K562 (cell line): ENCODE measurements at regions not wholly inside any gene's neighbourhood (a gene's known extent, or its start where the extent isn't known, plus 50 kb on each side); places are given as distances from the start of the nearest gene placed in this dataset.
A peak's percentile ranks its signal among the peaks of the same experiment; 100 is the strongest.

ENCODE experiments used
- ATAC-seq: fragments of 200-7000 bp; cut with Tn5 transposase; 3 replicates; pipeline ENCODE4 v1.9.1; 2020; ENCODE audit warnings: moderate library complexity
- BruUV-seq: library from RNA; stranded (reverse); fragments of 400-500 nt; replicated peaks from 2 replicates; lab custom pipeline; 2021; lab: Mats Ljungman, UMichigan
- CTCF ChIA-PET: fragments of 300-600 bp; formaldehyde crosslinking; extraction: SDS; loops from one replicate; lab custom pipeline; 2021; ENCODE audit warnings: low intra/inter-chr PET ratio; lab: Yijun Ruan, JAX
- POLR2A ChIA-PET: fragments of 300-600, 350-650 bp; sonication (Branson Sonifier 250); formaldehyde crosslinking; extraction: SDS; loops from one replicate; lab custom pipeline; 2021; ENCODE audit warnings: antibody characterized with exemption, inconsistent platforms; lab: Yijun Ruan, JAX
- DNase-seq, 4 experiments: peaks; one replicate each; pipeline versions ENCODE4 v3.0.0 to v3.0.0-alpha.2; 2011 to 2018; ENCODE audit warnings: low spot score in 3 of 4, mixed read lengths in 3 of 4; ENCODE audit errors: extremely low read depth in 1 of 4
- FAIRE-seq: peaks from 2 replicates; lab custom pipeline; 2011; peaks lifted over from hg19 to GRCh38; lab: Jason Lieb, UNC
- H2AFZ ChIP-seq: 2 replicates; pipeline ENCODE4 v1.6.0; 2011; ENCODE audit warnings: low read depth, low read length, control low read depth, inconsistent platforms
- H3K27ac ChIP-seq: fragments of 200-600 bp; 3 replicates; pipeline ENCODE4 v1.8.0; 2011; ENCODE audit warnings: low read depth, mild to moderate bottlenecking, control low read depth, inconsistent platforms, low read length, moderate library complexity, mixed read lengths; ENCODE audit errors: extremely low read depth
- H3K27me3 ChIP-seq, 2 experiments: fragments of 300-600 bp in 1 of 2; 2 replicates in 1 of 2; 3 replicates in 1 of 2; pipeline versions ENCODE4 v1.6.0 to v1.8.0; 2011; ENCODE audit warnings: inconsistent platforms in 2 of 2, low read length in 2 of 2, mild to moderate bottlenecking in 1 of 2, mixed read lengths in 1 of 2, moderate library complexity in 1 of 2; ENCODE audit not compliant: control insufficient read depth in 2 of 2, insufficient read depth in 2 of 2
- H3K36me3 ChIP-seq: fragments of 300-600 bp; 3 replicates; pipeline ENCODE4 v1.8.0; 2011; ENCODE audit warnings: mild to moderate bottlenecking, low read length, inconsistent platforms; ENCODE audit not compliant: control insufficient read depth, insufficient read depth
- H3K4me1 ChIP-seq, 2 experiments: fragments of 200-600 bp in 1 of 2; replicated peaks in 1 of 2; 2 replicates in 1 of 2; 3 replicates in 1 of 2; pipeline versions ENCODE4 v1.5.1 to v1.8.0; 2011; ENCODE audit warnings: inconsistent platforms in 2 of 2, low read length in 2 of 2, mild to moderate bottlenecking in 1 of 2, mixed read lengths in 1 of 2, moderate library complexity in 1 of 2; ENCODE audit not compliant: control insufficient read depth in 2 of 2, insufficient read depth in 2 of 2
- H3K4me2 ChIP-seq: 2 replicates; pipeline ENCODE4 v1.6.1; 2011; ENCODE audit warnings: low read length, control low read depth, inconsistent platforms, mixed read lengths; ENCODE audit not compliant: insufficient read depth
- H3K4me3 ChIP-seq: fragments of 200-600 bp; sonication (generic), shearing (Covaris generic); 2 replicates; pipeline ENCODE4 v1.5.1; 2016; ENCODE audit warnings: control low read depth, inconsistent platforms
- H3K79me2 ChIP-seq: fragments of 200-600 bp; 3 replicates; pipeline ENCODE4 v1.8.0; 2011; ENCODE audit warnings: low read length, inconsistent platforms; ENCODE audit not compliant: control insufficient read depth, insufficient read depth
- H3K9ac ChIP-seq, 2 experiments: 2 replicates each; pipeline versions ENCODE4 v1.6.0 to v1.6.1; 2011; ENCODE audit warnings: low read depth in 2 of 2, low read length in 2 of 2, control low read depth in 1 of 2, inconsistent platforms in 1 of 2, mild to moderate bottlenecking in 1 of 2, mixed read lengths in 1 of 2; ENCODE audit not compliant: insufficient read depth in 1 of 2
- H3K9me1 ChIP-seq: one replicate; pipeline ENCODE4 v1.6.0; 2011; ENCODE audit warnings: inconsistent platforms, mild to moderate bottlenecking, low read length, moderate library complexity; ENCODE audit not compliant: control insufficient read depth, insufficient read depth
- H3K9me3 ChIP-seq: replicated peaks from 2 replicates; pipeline ENCODE4 v1.5.1; 2011; ENCODE audit warnings: low read depth, low read length, inconsistent platforms; ENCODE audit not compliant: control insufficient read depth, insufficient read depth
- H4K20me1 ChIP-seq: replicated peaks from 2 replicates; pipeline ENCODE4 v1.6.1; 2011; ENCODE audit warnings: low read length, inconsistent platforms, mixed read lengths; ENCODE audit not compliant: control insufficient read depth, insufficient read depth
- ARID2 ChIP-seq: fragments of 450-650 bp; IDR thresholded peaks from 2 replicates; pipeline ENCODE4 v1.6.1; 2017; ENCODE audit warnings: antibody characterized with exemption, mild to moderate bottlenecking
- E2F4 ChIP-seq: sonication (generic); formaldehyde crosslinking; IDR thresholded peaks from 2 replicates; pipeline ENCODE4 v1.8.0; 2022; ENCODE audit warnings: mild to moderate bottlenecking, low read depth, missing genetic modification reagents
- E2F5 ChIP-seq: sonication (generic); formaldehyde crosslinking; IDR thresholded peaks from 2 replicates; pipeline ENCODE4 v1.8.0; 2022; ENCODE audit warnings: mild to moderate bottlenecking, missing genetic modification reagents
- EP400 ChIP-seq: fragments of 450-650 bp; IDR thresholded peaks from 2 replicates; pipeline ENCODE4 v1.6.1; 2017; ENCODE audit warnings: antibody characterized with exemption, mild to moderate bottlenecking, moderate library complexity
- MTA1 ChIP-seq: fragments of 450-650 bp; IDR thresholded peaks from 2 replicates; pipeline ENCODE4 v1.6.1; 2017; ENCODE audit warnings: borderline replicate concordance
- NFE2 ChIP-seq: IDR thresholded peaks from 2 replicates; pipeline ENCODE4 v1.6.1; 2014; ENCODE audit warnings: antibody characterized with exemption, low read depth
- NR4A1 ChIP-seq, 2 experiments: fragments of 250-450 bp in 1 of 2; fragments of 450-650 bp in 1 of 2; sonication (Bioruptor Pico) in 1 of 2; IDR thresholded peaks; 2 replicates each; pipeline versions ENCODE4 v1.4.0 to v1.6.1; 2016 to 2020; ENCODE audit warnings: mild to moderate bottlenecking in 2 of 2, missing compliant biosample characterization in 1 of 2, missing genetic modification characterization in 1 of 2, moderate library complexity in 1 of 2
- SAFB2 ChIP-seq: fragments of 200-400 bp; formaldehyde crosslinking; IDR thresholded peaks from 2 replicates; pipeline ENCODE4 v1.6.1; 2018; ENCODE audit warnings: borderline replicate concordance, low read length, low read depth, moderate library complexity; ENCODE audit not compliant: severe bottlenecking
- SLC30A9 ChIP-seq: fragments of 250-450 bp; sonication (Bioruptor Pico); IDR thresholded peaks from 2 replicates; pipeline ENCODE4 v1.8.0; 2022; ENCODE audit warnings: mild to moderate bottlenecking, moderate library complexity
- TAF1 ChIP-seq: IDR thresholded peaks from 2 replicates; pipeline ENCODE4 v1.6.1; 2011; ENCODE audit warnings: mild to moderate bottlenecking, low read length, moderate library complexity; ENCODE audit not compliant: insufficient read depth, control insufficient read depth, severe bottlenecking; ENCODE audit errors: extremely low read depth
- TARDBP ChIP-seq: fragments of 450-650 bp; IDR thresholded peaks from 2 replicates; pipeline ENCODE4 v1.6.1; 2016
- ZBTB34 ChIP-seq: fragments of 250-450 bp; sonication (Bioruptor Pico); IDR thresholded peaks from 2 replicates; pipeline ENCODE4 v1.8.0; 2021; ENCODE audit warnings: mild to moderate bottlenecking, moderate library complexity
- ZNF175 ChIP-seq: fragments of 200-800 bp; sonication (Bioruptor generic); IDR thresholded peaks from 2 replicates; pipeline ENCODE4 v1.6.1; 2016; ENCODE audit warnings: low read depth, mild to moderate bottlenecking, missing genetic modification characterization, missing compliant biosample characterization
- ZNF277 ChIP-seq: fragments of 250-450 bp; sonication (Bioruptor Pico); IDR thresholded peaks from 2 replicates; pipeline ENCODE4 v1.8.0; 2022; ENCODE audit warnings: inconsistent platforms, mild to moderate bottlenecking, moderate library complexity, borderline replicate concordance
- ZNF3 ChIP-seq: fragments of 250-450 bp; sonication (Bioruptor Pico); IDR thresholded peaks from 2 replicates; pipeline ENCODE4 v1.5.0; 2021; ENCODE audit warnings: mild to moderate bottlenecking, moderate library complexity
- ZNF436 ChIP-seq: fragments of 250-450, 450-650 bp; sonication (Bioruptor Pico); formaldehyde crosslinking; IDR thresholded peaks from 2 replicates; pipeline ENCODE4 v1.7.0; 2020; ENCODE audit warnings: mild to moderate bottlenecking
- ZNF561 ChIP-seq: fragments of 450-650 bp; formaldehyde crosslinking; conservative IDR thresholded peaks from 2 replicates; pipeline ENCODE4 v1.4.0; 2020; ENCODE audit warnings: mild to moderate bottlenecking, moderate library complexity
- WGBS: fragments of 100-300 bp; shearing (Covaris generic); methylation state at CpG from one replicate; pipeline ENCODE4 v1.1.6; 2016; ENCODE audit warnings: low coverage, mixed read lengths; ENCODE audit not compliant: insufficient coverage; ENCODE audit errors: missing lambda C conversion rate; 5-methylcytosine and 5-hydroxymethylcytosine counted together
- in situ Hi-C: fragments of 300-500 bp; cut with MboI; formaldehyde crosslinking; loops from 4 replicates; pipeline ENCODE4 v1.15.0; 2018; ENCODE audit warnings: inconsistent platforms, mixed read lengths
- intact Hi-C: fragments of 100-400 bp; cut with micrococcal nuclease; formaldehyde crosslinking; loops from 2 replicates; pipeline ENCODE4 v1.14.2; 2022

- intact Hi-C loops = no loop called here
- POLR2A ChIA-PET = interaction anchor here (0.7 kb wide), 1 partner anchor 125 kb away, joined by 4 read pairs; no protein-coding TSS in a partner anchor
- in situ Hi-C loops = no loop called here
- peak overlapping the region; percentile 59 for H2AFZ ChIP-seq
- CTCF ChIA-PET = no interaction called here
- no peaks in the 10 kb centered on the region for H3K36me3 ChIP-seq
- H3K4me3 ChIP-seq = no peak overlapping the region
- H3K79me2 ChIP-seq = no peaks in the 10 kb centered on the region
- H3K9me3 ChIP-seq = no peaks in the 10 kb centered on the region
- peak overlapping the region in 1 of 2 experiments; percentile 69; a peak in 2 of 4 replicates for H3K9ac ChIP-seq
- H3K4me2 ChIP-seq = peak overlapping the region; percentile 68
- no peak for FAIRE-seq
- H3K27me3 ChIP-seq = no peaks in the 10 kb centered on the region; a peak in 1 of 5 replicates
- no peaks in the 10 kb centered on the region for H3K9me1 ChIP-seq
- H4K20me1 ChIP-seq = no peaks in the 10 kb centered on the region
- peaks cover 0 to 8% of the 10 kb centered on the region in 2 experiments; a peak in 4 of 5 replicates for H3K4me1 ChIP-seq
- WGBS = 34% methylated on average over 11 of the region's 31 CpGs
- ATAC-seq = peak; percentile 75
- DNase-seq = peak; percentile 10 to 22 (median 18)
- H3K27ac ChIP-seq = no peak overlapping the region
- no TSS peak for BruUV-seq
- TF ChIP-seq ARID2 = no peak
- TF ChIP-seq E2F5 (CRISPR knock-in tag) = no peak
- TF ChIP-seq NR4A1 (CRISPR knock-in tag; IDR thresholded peaks at IDR 0.05) = no peak
- no peak for TF ChIP-seq NR4A1 (tag; IDR thresholded peaks at IDR 0.05)
- TF ChIP-seq ZNF175 (CRISPR knock-in tag) = no peak
- TF ChIP-seq SLC30A9 = no peak
- TF ChIP-seq ZNF561 (CRISPR knock-in tag) = no peak
- no peak for TF ChIP-seq ZNF436
- no peak for TF ChIP-seq TAF1
- TF ChIP-seq ZBTB34 (CRISPR knock-in tag) = no peak
- no peak for TF ChIP-seq ZNF277 (CRISPR knock-in tag)
- no peak for TF ChIP-seq NFE2
- TF ChIP-seq ZNF3 = no peak
- no peak for TF ChIP-seq TARDBP
- no peak for TF ChIP-seq SAFB2
- TF ChIP-seq MTA1 = no peak
- no peak for TF ChIP-seq EP400
- TF ChIP-seq E2F4 (CRISPR knock-in tag) = no peak
Measured at GRCh38 chrX:131907488-131908314, 115.4 kb upstream of the STK26 start.
